CD4-positive, alpha-beta T cell (primary cell): ENCODE measurements at regions not wholly inside any gene's neighbourhood (a gene's known extent, or its start where the extent isn't known, plus 50 kb on each side); places are given as distances from the start of the nearest gene placed in this dataset.

Experiments used
- ATAC-seq: fragments of 200-7000 bp; cut with Tn5 transposase; one replicate; pipeline ENCODE4 v1.10.0; 2022; ENCODE audit warnings: mild to moderate bottlenecking; ENCODE audit not compliant: poor library complexity
- CTCF ChIA-PET: fragments of 350-600 bp; sonication (Branson Sonifier 250); formaldehyde crosslinking; loops from one replicate; lab custom pipeline; 2021; ENCODE audit warnings: antibody characterized with exemption, inconsistent platforms; lab: Charles Lee
- POLR2A ChIA-PET: fragments of 350-600 bp; sonication (Branson Sonifier 250); formaldehyde crosslinking; loops from one replicate; lab custom pipeline; 2021; ENCODE audit warnings: antibody characterized with exemption, inconsistent platforms; lab: Charles Lee
- DNase-seq, 14 experiments: peaks; one replicate each; pipeline ENCODE4 v3.0.0-alpha.2; 2013 to 2020; ENCODE audit warnings: mixed read lengths in 2 of 14
- H3K27ac ChIP-seq, 2 donors: one replicate each; pipeline versions ENCODE4 v1.5.1 to v1.7.0; 2013; ENCODE audit warnings: low read length in 2 of 2, low read depth in 1 of 2, mild to moderate bottlenecking in 1 of 2
- H3K27me3 ChIP-seq, 2 experiments: 1 replicate in 1 of 2; 2 replicates in 1 of 2; pipeline versions ENCODE4 v1.6.1 to v1.7.0; 2013; ENCODE audit warnings: low read length in 2 of 2, control low read depth in 1 of 2, mild to moderate bottlenecking in 1 of 2, moderate library complexity in 1 of 2; ENCODE audit not compliant: insufficient read depth in 2 of 2, control insufficient read depth in 1 of 2
- H3K36me3 ChIP-seq: one replicate; pipeline ENCODE4 v1.6.1; 2013; ENCODE audit warnings: low read length, control low read depth; ENCODE audit not compliant: insufficient read depth
- H3K4me1 ChIP-seq: one replicate; pipeline ENCODE4 v1.6.1; 2013; ENCODE audit warnings: low read length, control low read depth; ENCODE audit not compliant: insufficient read depth
- H3K4me3 ChIP-seq: one replicate; pipeline ENCODE4 v1.5.1; 2013; ENCODE audit warnings: mild to moderate bottlenecking, low read length, moderate library complexity
- H3K9me3 ChIP-seq, 2 experiments: 1 replicate in 1 of 2; 2 replicates in 1 of 2; pipeline versions ENCODE4 v1.6.1 to v1.7.0; 2013; ENCODE audit warnings: low read length in 2 of 2, mild to moderate bottlenecking in 2 of 2, control low read depth in 1 of 2, moderate library complexity in 1 of 2; ENCODE audit not compliant: control insufficient read depth in 1 of 2, insufficient read depth in 1 of 2
- H3K27ac Mint-ChIP-seq: one replicate; pipeline ENCODE4 v1.8.0; 2020; ENCODE audit warnings: mixed read lengths
- H3K27me3 Mint-ChIP-seq: one replicate; pipeline ENCODE4 v1.8.0; 2021; ENCODE audit warnings: mixed read lengths
- H3K36me3 Mint-ChIP-seq: one replicate; pipeline ENCODE4 v1.8.0; 2021; ENCODE audit warnings: low read depth, mixed read lengths
- H3K4me1 Mint-ChIP-seq: one replicate; pipeline ENCODE4 v1.8.0; 2021; ENCODE audit warnings: low read depth, mixed read lengths
- H3K4me3 Mint-ChIP-seq: one replicate; pipeline ENCODE4 v1.8.0; 2020; ENCODE audit warnings: mild to moderate bottlenecking, mixed read lengths
- H3K9me3 Mint-ChIP-seq: one replicate; pipeline ENCODE4 v1.8.0; 2020; ENCODE audit warnings: mixed read lengths
- intact Hi-C, 2 experiments: fragments of 100-400 bp; cut with DNase I in 1 of 2; cut with micrococcal nuclease in 1 of 2; formaldehyde crosslinking; loops; one replicate each; pipeline versions ENCODE4 v1.15.1 to v1.9.0; 2023 to 2025; cut with DNase I, micrococcal nuclease
- TF ChIP-seq, protein P1 (sequence below): fragments of 200-600 bp; IDR thresholded peaks from one replicate; pipeline ENCODE4 v1.8.0; 2022; ENCODE audit warnings: antibody characterized with exemption, mild to moderate bottlenecking

- Histone ChIP-seq H3K27me3 (peaks cover 4 to 8% of the 10 kb centered on the region in 2 experiments), H3K27ac (no peak overlapping the region), H3K9me3 (peaks cover 4 to 9% of the 10 kb centered on the region in 2 experiments), H3K4me1 (no peaks in the 10 kb centered on the region), H3K4me3 (no peak overlapping the region), H3K36me3 (no peaks in the 10 kb centered on the region)
- intact Hi-C loops: no loop called here
- H3K27ac Mint-ChIP-seq: no peak overlapping the region
- H3K4me1 Mint-ChIP-seq: no peaks in the 10 kb centered on the region
- no peak for DNase-seq
- no peaks in the 10 kb centered on the region for H3K36me3 Mint-ChIP-seq
- ChIA-PET POLR2A (no interaction called here), CTCF (no interaction called here)
- ATAC-seq: no peak
- H3K9me3 Mint-ChIP-seq: no peaks in the 10 kb centered on the region
- no peak overlapping the region for H3K4me3 Mint-ChIP-seq
- peaks cover 14% of the 10 kb centered on the region for H3K27me3 Mint-ChIP-seq
- TF ChIP-seq, protein P1, sequence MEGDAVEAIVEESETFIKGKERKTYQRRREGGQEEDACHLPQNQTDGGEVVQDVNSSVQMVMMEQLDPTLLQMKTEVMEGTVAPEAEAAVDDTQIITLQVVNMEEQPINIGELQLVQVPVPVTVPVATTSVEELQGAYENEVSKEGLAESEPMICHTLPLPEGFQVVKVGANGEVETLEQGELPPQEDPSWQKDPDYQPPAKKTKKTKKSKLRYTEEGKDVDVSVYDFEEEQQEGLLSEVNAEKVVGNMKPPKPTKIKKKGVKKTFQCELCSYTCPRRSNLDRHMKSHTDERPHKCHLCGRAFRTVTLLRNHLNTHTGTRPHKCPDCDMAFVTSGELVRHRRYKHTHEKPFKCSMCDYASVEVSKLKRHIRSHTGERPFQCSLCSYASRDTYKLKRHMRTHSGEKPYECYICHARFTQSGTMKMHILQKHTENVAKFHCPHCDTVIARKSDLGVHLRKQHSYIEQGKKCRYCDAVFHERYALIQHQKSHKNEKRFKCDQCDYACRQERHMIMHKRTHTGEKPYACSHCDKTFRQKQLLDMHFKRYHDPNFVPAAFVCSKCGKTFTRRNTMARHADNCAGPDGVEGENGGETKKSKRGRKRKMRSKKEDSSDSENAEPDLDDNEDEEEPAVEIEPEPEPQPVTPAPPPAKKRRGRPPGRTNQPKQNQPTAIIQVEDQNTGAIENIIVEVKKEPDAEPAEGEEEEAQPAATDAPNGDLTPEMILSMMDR: no peak
Observed at GRCh38 chr6:40881501-40881900, 157.5 kb downstream of the UNC5CL start.

- Histone ChIP-seq H3K27me3 (peaks cover 4 to 8% of the 10 kb centered on the region in 2 experiments), H3K4me1 (no peaks in the 10 kb centered on the region), H3K27ac (no peak overlapping the region), H3K4me3 (no peak overlapping the region), H3K9me3 (peaks cover 4 to 9% of the 10 kb centered on the region in 2 experiments), H3K36me3 (no peaks in the 10 kb centered on the region)
- TF ChIP-seq, protein P1: no peak
- POLR2A ChIA-PET: no interaction called here
- H3K36me3 Mint-ChIP-seq: no peaks in the 10 kb centered on the region
- peaks cover 18% of the 10 kb centered on the region for H3K27me3 Mint-ChIP-seq
- H3K4me3 Mint-ChIP-seq: no peak overlapping the region
- intact Hi-C loops: no loop called here
- ATAC-seq (no peak), DNase-seq (no peak)
- no peaks in the 10 kb centered on the region for H3K4me1 Mint-ChIP-seq
- H3K9me3 Mint-ChIP-seq: no peaks in the 10 kb centered on the region
- H3K27ac Mint-ChIP-seq: no peak overlapping the region
- CTCF ChIA-PET: no interaction called here
Observed at GRCh38 chr6:40880906-40881305, 158.1 kb downstream of the UNC5CL start.

DNA sequence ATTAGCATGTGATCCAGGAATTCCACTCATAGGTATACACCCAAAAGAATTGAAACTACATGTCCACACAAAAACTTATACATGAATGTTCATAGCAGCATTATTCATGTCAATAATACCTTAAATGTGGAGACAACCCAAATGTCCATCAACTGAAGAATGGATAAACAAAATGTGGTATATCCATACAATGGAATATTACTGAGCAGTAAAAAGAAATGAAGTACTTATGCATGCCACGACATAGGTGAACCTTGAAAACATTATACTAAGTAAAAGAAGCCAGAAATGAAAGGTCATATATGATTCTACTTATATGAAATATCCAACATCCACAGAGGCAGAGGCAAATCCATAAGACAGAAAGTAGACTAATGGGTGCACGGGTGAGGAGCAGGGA, 159.9 kb downstream of the UNC5CL start:
- H3K36me3 Mint-ChIP-seq: no peaks in the 10 kb centered on the region
- peaks cover 28% of the 10 kb centered on the region for H3K27me3 Mint-ChIP-seq
- H3K4me3 Mint-ChIP-seq: no peak overlapping the region
- no peaks in the 10 kb centered on the region for H3K9me3 Mint-ChIP-seq
- no peak overlapping the region for H3K4me3 ChIP-seq
- H3K9me3 ChIP-seq: peaks cover 4 to 9% of the 10 kb centered on the region in 2 experiments
- H3K4me1 Mint-ChIP-seq: no peaks in the 10 kb centered on the region
- peaks cover 4 to 12% of the 10 kb centered on the region in 2 experiments for H3K27me3 ChIP-seq
- no peak overlapping the region for H3K27ac Mint-ChIP-seq
- POLR2A ChIA-PET: no interaction called here
- TF ChIP-seq, protein P1: no peak
- no peak for DNase-seq
- H3K4me1 ChIP-seq: no peaks in the 10 kb centered on the region
- no peak for ATAC-seq
- CTCF ChIA-PET: no interaction called here
- H3K36me3 ChIP-seq: no peaks in the 10 kb centered on the region
- intact Hi-C loops: no loop called here
- H3K27ac ChIP-seq: no peak overlapping the region
